Liver (tissue), 8 donors: ENCODE measurements at regions not wholly inside any gene's neighbourhood (a gene's known extent, or its start where the extent isn't known, plus 50 kb on each side); places are given as distances from the start of the nearest gene placed in this dataset.

Experiments
- DNase-seq: peaks from one replicate; pipeline ENCODE4 v3.0.0-alpha.2; 2017; ENCODE audit warnings: low spot score
- H3K27ac ChIP-seq, 2 donors: one replicate each; pipeline ENCODE4 v1.7.0; 2013; ENCODE audit warnings: inconsistent platforms in 2 of 2, low read length in 2 of 2, control low read depth in 1 of 2, low read depth in 1 of 2, mild to moderate bottlenecking in 1 of 2
- H3K27me3 ChIP-seq, 4 donors: one replicate each; pipeline versions ENCODE4 v1.6.1 to v1.7.0; 2013; ENCODE audit warnings: low read length in 3 of 4, inconsistent platforms in 1 of 4, mild to moderate bottlenecking in 1 of 4, moderate library complexity in 1 of 4; ENCODE audit not compliant: control insufficient read depth in 4 of 4, insufficient read depth in 4 of 4
- H3K36me3 ChIP-seq, 4 donors: one replicate each; pipeline versions ENCODE4 v1.6.1 to v1.7.0; 2013; ENCODE audit warnings: low read length in 3 of 4, mild to moderate bottlenecking in 3 of 4, low read depth in 1 of 4, moderate library complexity in 1 of 4; ENCODE audit not compliant: control insufficient read depth in 4 of 4, insufficient read depth in 3 of 4
- H3K4me1 ChIP-seq, 4 donors: one replicate each; pipeline versions ENCODE4 v1.6.1 to v1.7.0; 2013; ENCODE audit warnings: low read length in 3 of 4, mild to moderate bottlenecking in 3 of 4, moderate library complexity in 1 of 4; ENCODE audit not compliant: control insufficient read depth in 4 of 4, insufficient read depth in 4 of 4
- H3K4me3 ChIP-seq, 3 donors: one replicate each; pipeline versions ENCODE4 v1.6.1 to v1.7.0; 2013; ENCODE audit warnings: low read length in 3 of 3, control low read depth in 1 of 3, low read depth in 1 of 3, mild to moderate bottlenecking in 1 of 3
- H3K9ac ChIP-seq, 2 donors: one replicate each; pipeline ENCODE4 v1.7.0; 2013; ENCODE audit warnings: low read length in 2 of 2, mild to moderate bottlenecking in 2 of 2, moderate library complexity in 2 of 2, control low read depth in 1 of 2, low read depth in 1 of 2
- H3K9me3 ChIP-seq, 4 donors: one replicate each; pipeline versions ENCODE4 v1.6.1 to v1.7.0; 2013; ENCODE audit warnings: low read length in 3 of 4; ENCODE audit not compliant: control insufficient read depth in 4 of 4
- ATF3 ChIP-seq: IDR thresholded peaks from 2 replicates; pipeline ENCODE4 v1.6.1; 2016; ENCODE audit warnings: antibody characterized with exemption
- CTCF ChIP-seq: fragments of 150-350 bp; IDR thresholded peaks from 2 replicates; pipeline ENCODE4 v1.5.1; 2017; ENCODE audit warnings: improper control_type of control experiment, low read depth, low read length; ENCODE audit not compliant: missing input control
- EGR1 ChIP-seq, 2 donors: IDR thresholded peaks; 2 replicates each; pipeline ENCODE4 v1.6.1; 2016 to 2018; ENCODE audit warnings: antibody characterized with exemption in 2 of 2, low read depth in 2 of 2
- FOXA1 ChIP-seq: IDR thresholded peaks from 2 replicates; pipeline ENCODE4 v1.6.1; 2016; ENCODE audit warnings: antibody characterized with exemption
- FOXA2 ChIP-seq: IDR thresholded peaks from 2 replicates; pipeline ENCODE4 v1.6.1; 2016; ENCODE audit warnings: antibody characterized with exemption
- GABPA ChIP-seq, 2 donors: IDR thresholded peaks in 1 of 2; conservative IDR thresholded peaks in 1 of 2; 2 replicates each; pipeline ENCODE4 v1.6.1; 2016; ENCODE audit warnings: antibody characterized with exemption in 2 of 2, mild to moderate bottlenecking in 1 of 2, moderate library complexity in 1 of 2
- HNF4A ChIP-seq, 2 donors: conservative IDR thresholded peaks; 2 replicates each; pipeline ENCODE4 v1.6.1; 2016; ENCODE audit warnings: antibody characterized with exemption in 2 of 2, mild to moderate bottlenecking in 2 of 2
- HNF4G ChIP-seq: IDR thresholded peaks from 2 replicates; pipeline ENCODE4 v1.6.1; 2016; ENCODE audit warnings: antibody characterized with exemption
- JUND ChIP-seq, 2 donors: IDR thresholded peaks; 2 replicates each; pipeline ENCODE4 v1.6.1; 2016; ENCODE audit warnings: antibody characterized with exemption in 2 of 2
- MAX ChIP-seq: IDR thresholded peaks from 2 replicates; pipeline ENCODE4 v1.6.1; 2016; ENCODE audit warnings: antibody characterized with exemption
- NR2F2 ChIP-seq: IDR thresholded peaks from 2 replicates; pipeline ENCODE4 v1.6.1; 2016; ENCODE audit warnings: antibody characterized with exemption
- RAD21 ChIP-seq, 2 donors: IDR thresholded peaks; 2 replicates each; pipeline ENCODE4 v1.6.1; 2016; ENCODE audit warnings: antibody characterized with exemption in 2 of 2, mild to moderate bottlenecking in 2 of 2
- REST ChIP-seq: IDR thresholded peaks from 2 replicates; pipeline ENCODE4 v1.6.1; 2016; ENCODE audit warnings: antibody characterized with exemption, mild to moderate bottlenecking
- RXRA ChIP-seq, 2 donors: IDR thresholded peaks; 2 replicates each; pipeline ENCODE4 v1.6.1; 2017 to 2018; ENCODE audit warnings: antibody characterized with exemption in 2 of 2, mild to moderate bottlenecking in 1 of 2
- SP1 ChIP-seq: IDR thresholded peaks from 2 replicates; pipeline ENCODE4 v1.6.1; 2018; ENCODE audit warnings: antibody characterized with exemption, mild to moderate bottlenecking
- TAF1 ChIP-seq: conservative IDR thresholded peaks from 2 replicates; pipeline ENCODE4 v1.6.1; 2016; ENCODE audit warnings: antibody characterized with exemption, mild to moderate bottlenecking
- YY1 ChIP-seq: IDR thresholded peaks from 2 replicates; pipeline ENCODE4 v1.6.1; 2016; ENCODE audit warnings: antibody characterized with exemption, mild to moderate bottlenecking
- ZBTB33 ChIP-seq: IDR thresholded peaks from 2 replicates; pipeline ENCODE4 v1.6.1; 2016; ENCODE audit warnings: antibody characterized with exemption
- WGBS: extraction: QIAGEN DNeasy Blood & Tissue Kit; methylation state at CpG from one replicate; pipeline ENCODE4 v1.1.7; 2013; 5-methylcytosine and 5-hydroxymethylcytosine counted together
- donor health status: healthy.
- donor health status: healthy.
- donor health status: healthy.
- donor health status: healthy.
- donor health status: healthy.

GRCh38 chr16:56115817-56116576, 75.3 kb upstream of the GNAO1 start:
- no peak for DNase-seq
- Histone ChIP-seq H3K9me3 (no peaks in the 10 kb centered on the region), H3K36me3 (no peaks in the 10 kb centered on the region), H3K9ac (no peak overlapping the region), H3K4me1 (no peaks in the 10 kb centered on the region), H3K27me3 (no peaks in the 10 kb centered on the region), H3K4me3 (no peak overlapping the region), H3K27ac (no peak overlapping the region)
- WGBS: 71% methylated on average over 6 of the region's 6 CpGs
- no peak for TF ChIP-seq HNF4A (conservative IDR thresholded peaks at IDR 0.05)
- no peak for TF ChIP-seq TAF1
- no peak for TF ChIP-seq FOXA1
- TF ChIP-seq SP1: no peak
- no peak for TF ChIP-seq RXRA (IDR thresholded peaks at IDR 0.05)
- no peak for TF ChIP-seq GABPA (IDR thresholded peaks at IDR 0.05 in 1 of 2, conservative IDR thresholded peaks at IDR 0.05 in 1 of 2)
- TF ChIP-seq CTCF: no peak
- TF ChIP-seq YY1: no peak
- TF ChIP-seq HNF4G: no peak
- TF ChIP-seq NR2F2: no peak
- TF ChIP-seq REST: no peak
- TF ChIP-seq JUND (IDR thresholded peaks at IDR 0.05): no peak
- TF ChIP-seq EGR1 (IDR thresholded peaks at IDR 0.05; ENCODE audit: low read depth in 2 of 2): no peak
- no peak for TF ChIP-seq RAD21 (IDR thresholded peaks at IDR 0.05)
- TF ChIP-seq ZBTB33: no peak
- TF ChIP-seq FOXA2: no peak

GRCh38 chr16:56113223-56113622, 78.1 kb upstream of the GNAO1 start:
- Histone ChIP-seq H3K36me3 (no peaks in the 10 kb centered on the region), H3K9ac (no peak overlapping the region), H3K4me1 (no peaks in the 10 kb centered on the region), H3K4me3 (no peak overlapping the region), H3K9me3 (no peaks in the 10 kb centered on the region), H3K27me3 (no peaks in the 10 kb centered on the region), H3K27ac (no peak overlapping the region)
- WGBS: 65% methylated on average over 2 of the region's 2 CpGs
- TF ChIP-seq HNF4A (conservative IDR thresholded peaks at IDR 0.05): no peak
- TF ChIP-seq MAX: no peak
- no peak for TF ChIP-seq ATF3
- TF ChIP-seq ZBTB33: no peak
- no peak for TF ChIP-seq HNF4G
- no peak for TF ChIP-seq JUND (IDR thresholded peaks at IDR 0.05)
- TF ChIP-seq SP1: no peak
- no peak for DNase-seq
